ENCODE measurements at regions not wholly inside any gene's neighbourhood (a gene's known extent, or its start where the extent isn't known, plus 50 kb on each side); places are given as distances from the start of the nearest gene placed in this dataset.

DNA sequence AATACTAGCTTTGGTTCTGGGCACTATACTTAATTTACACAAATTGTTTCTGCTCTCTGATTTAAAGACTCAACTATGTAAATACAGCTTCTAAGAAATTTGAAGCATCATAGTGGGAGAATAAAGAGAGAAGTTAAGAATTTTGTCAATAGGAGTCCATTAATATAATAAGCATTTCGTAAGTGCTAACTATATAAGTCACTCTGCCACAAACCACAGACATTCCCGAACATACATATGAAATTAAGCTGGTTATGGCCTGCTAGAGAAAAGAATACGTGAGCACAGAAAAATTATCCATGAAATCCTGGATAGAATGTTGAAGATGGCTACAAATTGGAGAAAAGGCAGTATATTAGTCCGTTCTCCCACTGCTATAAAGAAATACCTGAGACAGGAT lies 526.2 kb downstream of the MRPL39 start:
- peaks cover 9% of the 10 kb centered on the region for H3K9me3 Mint-ChIP-seq
- no peak for ATAC-seq (replicated peaks)
- no peak overlapping the region for H3K4me3 Mint-ChIP-seq
- no peaks in the 10 kb centered on the region for H3K36me3 Mint-ChIP-seq (ENCODE audit: low read depth)
- no peaks in the 10 kb centered on the region for H3K27me3 Mint-ChIP-seq
- no peak overlapping the region for H3K27ac Mint-ChIP-seq
- H3K4me1 Mint-ChIP-seq: no peaks in the 10 kb centered on the region

DNA sequence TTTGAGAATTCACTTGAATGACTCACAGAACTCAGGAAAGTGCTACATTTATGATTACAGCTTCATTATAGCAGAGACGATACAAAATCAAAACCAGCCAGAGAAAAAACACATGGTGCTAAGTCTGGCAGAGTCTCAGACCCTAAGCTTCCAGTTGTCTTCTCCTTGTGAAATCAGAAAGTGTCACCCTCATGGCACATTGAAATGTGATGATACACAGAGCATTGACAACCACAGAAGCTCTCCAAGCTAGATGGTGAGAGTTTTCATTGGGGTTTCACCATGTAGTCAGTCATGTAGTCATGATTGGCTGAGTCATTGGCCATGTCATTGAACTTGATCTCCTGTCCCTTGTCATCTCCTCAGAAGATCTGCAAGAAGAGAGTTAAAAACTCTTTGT lies 526.6 kb downstream of the MRPL39 start:
- Mint-ChIP-seq H3K4me1 (no peaks in the 10 kb centered on the region), H3K36me3 (ENCODE audit: low read depth) (no peaks in the 10 kb centered on the region), H3K27me3 (no peaks in the 10 kb centered on the region), H3K27ac (no peak overlapping the region), H3K9me3 (peaks cover 9% of the 10 kb centered on the region), H3K4me3 (no peak overlapping the region)
- peak; percentile 71 for ATAC-seq (replicated peaks)

DNA sequence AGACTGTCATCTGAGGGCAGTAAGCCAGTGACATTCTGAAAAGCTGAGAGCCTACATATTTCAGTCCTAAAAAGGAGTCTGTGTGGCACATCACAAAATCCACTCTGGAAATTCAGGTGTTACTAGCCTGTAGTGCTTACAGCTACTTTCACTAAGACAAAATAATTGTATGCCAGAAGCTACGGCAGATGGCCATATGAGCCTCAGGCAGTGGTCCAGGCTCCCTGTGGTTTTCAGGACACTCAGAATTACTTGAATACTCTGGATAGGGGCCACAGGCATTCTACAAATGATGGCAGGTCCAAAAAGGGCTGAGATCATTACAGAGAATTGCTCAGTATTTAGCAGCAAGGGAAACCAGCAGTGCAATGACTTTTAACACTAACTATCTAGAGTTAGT lies 527.1 kb downstream of the MRPL39 start:
- ATAC-seq (replicated peaks): no peak
- Mint-ChIP-seq H3K36me3 (ENCODE audit: low read depth) (no peaks in the 10 kb centered on the region), H3K4me3 (no peak overlapping the region), H3K9me3 (peaks cover 5% of the 10 kb centered on the region), H3K27me3 (no peaks in the 10 kb centered on the region), H3K27ac (no peak overlapping the region), H3K4me1 (no peaks in the 10 kb centered on the region)

DNA sequence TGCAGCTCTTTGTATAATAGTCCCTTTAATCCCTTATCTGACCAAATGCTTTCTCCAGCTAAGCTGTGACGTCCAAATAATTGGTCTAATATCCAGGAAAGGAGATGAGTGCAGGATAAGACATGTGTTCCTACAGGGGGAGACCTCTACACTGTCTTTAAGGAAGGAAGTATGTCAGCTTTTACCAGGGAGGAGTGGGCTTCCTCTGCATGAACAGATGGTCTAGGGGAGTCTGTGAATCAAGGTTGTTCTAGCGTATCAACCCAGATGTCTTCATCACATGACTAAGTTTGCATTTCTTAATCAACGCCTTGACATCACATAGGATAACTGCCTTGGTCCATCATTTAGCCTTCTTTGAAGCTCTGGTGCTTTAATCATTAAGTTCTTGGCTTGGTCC lies 528.2 kb downstream of the MRPL39 start:
- Mint-ChIP-seq H3K27ac (no peak overlapping the region), H3K36me3 (ENCODE audit: low read depth) (no peaks in the 10 kb centered on the region), H3K4me1 (no peaks in the 10 kb centered on the region), H3K9me3 (no peaks in the 10 kb centered on the region), H3K27me3 (no peaks in the 10 kb centered on the region), H3K4me3 (no peak overlapping the region)
- ATAC-seq (replicated peaks): no peak

DNA sequence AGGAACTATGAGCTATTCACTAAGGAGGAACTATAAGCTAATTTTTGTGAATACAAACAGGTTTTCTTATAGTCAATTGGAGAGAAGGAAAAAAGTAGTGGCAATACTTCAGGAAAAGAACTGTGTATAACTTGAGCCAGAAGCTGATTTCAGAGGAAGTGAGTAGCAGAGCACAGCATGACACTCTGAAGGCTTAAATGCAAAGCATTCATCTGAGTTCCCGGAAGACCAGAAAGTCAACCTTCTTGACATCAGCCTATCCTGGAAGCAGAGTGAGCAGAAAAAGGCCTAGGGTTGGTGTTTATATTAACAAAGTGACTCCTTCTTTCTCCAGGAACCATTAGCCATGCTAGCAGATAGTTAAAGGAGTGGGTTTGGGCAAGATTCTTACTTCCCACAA lies 545.2 kb downstream of the MRPL39 start:
- no peaks in the 10 kb centered on the region for H3K27me3 Mint-ChIP-seq
- no peak for ATAC-seq (replicated peaks)
- H3K9me3 Mint-ChIP-seq: peaks cover 10% of the 10 kb centered on the region
- no peak overlapping the region for H3K27ac Mint-ChIP-seq
- no peak overlapping the region for H3K4me3 Mint-ChIP-seq
- H3K36me3 Mint-ChIP-seq (ENCODE audit: low read depth): no peaks in the 10 kb centered on the region
- no peaks in the 10 kb centered on the region for H3K4me1 Mint-ChIP-seq

DNA sequence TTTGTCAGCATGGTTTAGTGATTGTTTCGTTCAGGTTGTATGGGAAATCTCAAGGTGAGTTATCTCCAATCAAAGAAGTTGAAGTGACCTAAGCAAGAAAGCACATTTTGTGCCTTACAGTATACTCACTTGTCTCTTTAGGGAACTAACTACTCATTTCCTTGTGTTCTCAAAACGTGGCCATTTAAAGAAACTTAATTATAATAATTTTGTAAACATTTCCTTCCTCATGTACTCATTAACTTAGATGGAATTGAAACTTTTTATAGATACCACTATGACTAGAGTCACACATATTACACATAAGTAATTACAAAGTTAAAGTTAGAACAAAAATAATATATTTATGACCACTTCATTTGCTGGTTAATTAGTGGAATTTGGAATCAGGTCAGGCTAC lies 552.6 kb downstream of the MRPL39 start:
- Mint-ChIP-seq H3K4me1 (no peaks in the 10 kb centered on the region), H3K4me3 (no peak overlapping the region), H3K9me3 (peaks cover 7% of the 10 kb centered on the region), H3K27ac (no peak overlapping the region), H3K27me3 (no peaks in the 10 kb centered on the region), H3K36me3 (ENCODE audit: low read depth) (no peaks in the 10 kb centered on the region)
- ATAC-seq (replicated peaks): no peak

DNA sequence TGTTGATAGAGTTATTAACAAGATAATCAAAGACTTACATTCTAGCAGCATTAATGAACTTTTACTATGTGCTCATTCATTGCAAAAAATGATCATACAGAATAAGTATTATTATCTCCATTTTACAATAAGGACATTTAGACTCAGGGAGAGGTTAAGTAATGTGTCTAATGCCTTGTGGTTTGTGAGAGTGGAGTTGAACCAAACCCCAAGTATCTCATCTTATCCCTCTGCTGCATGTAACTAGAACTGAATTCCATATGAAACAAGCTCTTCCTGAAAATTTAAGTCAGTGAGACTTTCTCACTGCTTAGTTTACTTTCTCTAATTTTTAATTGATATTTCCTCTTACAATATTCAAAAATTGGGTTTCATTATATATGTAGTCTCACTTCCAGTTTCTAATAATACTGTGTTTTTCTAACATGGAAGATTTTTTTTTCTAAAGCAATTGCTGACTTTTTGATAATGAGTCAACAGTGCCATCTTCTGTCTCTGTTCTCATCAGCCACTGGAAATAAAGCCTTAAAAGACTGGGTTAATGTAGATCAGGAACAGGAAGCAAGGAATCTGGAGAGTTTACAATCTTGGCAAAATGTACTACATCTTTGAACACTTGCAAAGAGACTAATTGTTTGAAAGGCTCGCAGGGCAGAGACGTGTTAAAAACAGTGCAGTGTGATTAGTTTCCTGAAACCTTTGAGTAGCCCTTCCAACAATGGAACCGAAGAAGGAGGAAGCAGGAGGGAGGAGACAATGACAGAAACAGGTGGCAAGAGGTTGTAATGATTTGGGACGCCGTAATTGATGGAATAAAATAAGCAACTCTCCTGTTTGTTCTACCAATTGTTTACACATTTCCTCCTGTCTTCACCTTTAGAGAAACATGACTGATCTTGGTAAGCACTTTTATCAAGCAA lies 567.6 kb downstream of the MRPL39 start:
- no peaks in the 10 kb centered on the region for H3K4me1 Mint-ChIP-seq
- ATAC-seq (replicated peaks): no peak
- H3K9me3 Mint-ChIP-seq: no peaks in the 10 kb centered on the region

DNA sequence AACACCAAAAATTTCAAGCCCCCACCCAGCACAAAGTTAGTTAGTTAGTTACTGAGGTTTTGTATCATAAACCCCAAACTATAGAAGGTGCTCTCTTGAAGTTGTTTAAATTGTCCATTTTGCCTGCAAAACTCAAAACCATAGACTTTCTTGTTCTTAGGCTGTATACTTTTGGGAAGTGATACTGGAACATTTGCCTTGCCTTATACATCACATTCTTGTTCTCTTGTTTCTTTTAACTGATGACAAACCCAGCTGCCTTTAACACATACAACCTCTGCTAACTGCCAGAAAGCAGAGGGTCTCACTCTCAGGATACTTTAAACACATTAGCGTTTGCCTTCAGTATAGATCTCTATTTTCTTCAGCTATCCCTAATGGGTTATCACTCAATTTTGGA lies 570.5 kb downstream of the MRPL39 start:
- no peaks in the 10 kb centered on the region for H3K27me3 Mint-ChIP-seq
- H3K4me1 Mint-ChIP-seq: no peaks in the 10 kb centered on the region
- no peak overlapping the region for H3K4me3 Mint-ChIP-seq
- no peaks in the 10 kb centered on the region for H3K9me3 Mint-ChIP-seq
- H3K27ac Mint-ChIP-seq: no peak overlapping the region
- no peak for ATAC-seq (replicated peaks)
- no peaks in the 10 kb centered on the region for H3K36me3 Mint-ChIP-seq (ENCODE audit: low read depth)

More for the DNA sequence above, 567.6 kb downstream of the MRPL39 start:
- no peak overlapping the region for H3K4me3 Mint-ChIP-seq
- H3K27me3 Mint-ChIP-seq: no peaks in the 10 kb centered on the region
- no peak overlapping the region for H3K27ac Mint-ChIP-seq
- H3K36me3 Mint-ChIP-seq (ENCODE audit: low read depth): no peaks in the 10 kb centered on the region

DNA sequence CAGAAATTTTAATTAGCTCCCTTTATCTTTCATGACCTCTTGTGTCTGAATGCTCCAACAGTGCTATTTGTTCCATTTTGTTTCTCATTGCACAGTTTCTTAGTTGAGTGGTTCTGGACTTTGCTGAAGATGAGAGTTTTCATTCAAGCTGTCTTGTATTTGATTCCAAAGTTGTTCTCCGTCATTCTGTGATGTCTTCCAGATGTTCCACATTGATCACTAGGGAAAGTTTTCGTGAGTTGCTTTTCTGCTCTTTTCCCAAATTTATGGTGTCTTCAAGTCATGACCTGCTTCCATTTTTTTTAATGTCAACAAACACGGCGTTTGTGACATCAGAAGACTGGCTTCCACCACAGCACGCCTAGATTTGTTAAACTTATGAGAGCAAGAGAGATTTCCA lies 575.5 kb downstream of the MRPL39 start:
- Mint-ChIP-seq H3K36me3 (ENCODE audit: low read depth) (no peaks in the 10 kb centered on the region), H3K4me3 (no peak overlapping the region), H3K4me1 (no peaks in the 10 kb centered on the region), H3K27ac (no peak overlapping the region), H3K9me3 (no peaks in the 10 kb centered on the region), H3K27me3 (no peaks in the 10 kb centered on the region)
- no peak for ATAC-seq (replicated peaks)

DNA sequence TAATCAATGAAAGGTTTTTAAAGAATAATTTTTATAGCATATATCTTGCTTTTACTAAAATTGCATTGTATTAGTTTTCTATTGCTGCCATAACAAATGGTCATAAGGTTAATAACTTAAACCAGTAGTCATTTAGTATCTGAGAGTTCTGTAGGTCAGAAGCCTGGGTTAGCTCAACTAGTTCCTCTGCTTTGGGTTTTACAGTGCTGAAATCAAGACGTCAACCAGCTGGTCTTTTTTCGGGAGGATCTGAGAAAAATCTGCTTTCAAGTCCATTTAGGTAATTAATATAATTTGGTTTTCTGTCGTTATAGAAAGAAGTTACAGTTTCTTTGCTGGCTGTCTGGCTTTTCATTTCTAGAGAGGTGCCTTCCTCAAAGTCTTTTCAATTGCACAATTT lies 577.7 kb downstream of the MRPL39 start:
- Mint-ChIP-seq H3K4me3 (no peak overlapping the region), H3K9me3 (no peaks in the 10 kb centered on the region), H3K36me3 (ENCODE audit: low read depth) (no peaks in the 10 kb centered on the region), H3K27ac (no peak overlapping the region), H3K4me1 (no peaks in the 10 kb centered on the region), H3K27me3 (no peaks in the 10 kb centered on the region)
- ATAC-seq (replicated peaks): no peak

DNA sequence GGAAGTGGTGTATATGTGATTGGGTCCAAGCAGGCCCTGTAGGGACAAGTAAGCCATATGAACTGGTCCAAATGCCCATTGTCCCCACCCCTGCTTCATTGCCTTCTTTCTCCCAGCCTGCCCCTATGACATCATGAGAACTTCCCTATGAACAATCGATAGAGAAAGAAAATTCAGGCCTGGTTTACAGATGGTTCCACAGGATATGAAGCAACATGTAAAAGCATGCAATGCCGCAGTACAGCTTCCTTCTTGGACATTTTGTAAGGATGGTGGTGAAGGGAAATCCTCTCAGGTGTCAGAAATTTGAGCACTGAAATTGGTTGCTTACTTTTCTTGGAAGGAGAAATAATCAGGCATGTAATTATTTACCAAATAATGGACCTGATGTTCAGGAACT lies 581.7 kb downstream of the MRPL39 start:
- Mint-ChIP-seq H3K4me1 (no peaks in the 10 kb centered on the region), H3K4me3 (no peak overlapping the region)

DNA sequence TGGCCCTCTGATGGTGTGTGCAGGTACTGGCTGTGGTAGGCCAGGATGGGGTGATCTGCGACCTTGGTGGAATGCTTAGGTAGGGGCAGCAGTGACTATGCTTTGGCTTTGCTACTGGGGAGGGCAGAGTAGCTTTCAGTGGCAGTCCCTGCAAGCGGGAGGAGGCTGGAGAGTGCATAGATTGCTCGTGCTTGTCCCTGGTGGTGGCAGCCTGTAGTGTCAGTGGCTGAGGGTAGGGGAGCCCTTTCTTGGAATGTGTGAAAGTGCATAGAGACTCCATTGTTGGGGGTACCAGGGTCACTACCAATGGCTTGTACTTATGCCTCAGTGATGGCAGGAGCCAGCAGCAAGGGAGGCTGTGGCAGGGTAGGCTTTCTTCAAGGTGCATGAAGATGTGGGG lies 582.6 kb downstream of the MRPL39 start:
- Mint-ChIP-seq H3K9me3 (peaks cover 4% of the 10 kb centered on the region), H3K27ac (no peak overlapping the region), H3K36me3 (ENCODE audit: low read depth) (no peaks in the 10 kb centered on the region), H3K27me3 (no peaks in the 10 kb centered on the region), H3K4me3 (no peak overlapping the region), H3K4me1 (no peaks in the 10 kb centered on the region)
- ATAC-seq (replicated peaks): no peak

More for the DNA sequence above, 581.7 kb downstream of the MRPL39 start:
- no peak overlapping the region for H3K27ac Mint-ChIP-seq
- H3K27me3 Mint-ChIP-seq: no peaks in the 10 kb centered on the region
- no peaks in the 10 kb centered on the region for H3K9me3 Mint-ChIP-seq
- ATAC-seq (replicated peaks): no peak
- no peaks in the 10 kb centered on the region for H3K36me3 Mint-ChIP-seq (ENCODE audit: low read depth)

DNA sequence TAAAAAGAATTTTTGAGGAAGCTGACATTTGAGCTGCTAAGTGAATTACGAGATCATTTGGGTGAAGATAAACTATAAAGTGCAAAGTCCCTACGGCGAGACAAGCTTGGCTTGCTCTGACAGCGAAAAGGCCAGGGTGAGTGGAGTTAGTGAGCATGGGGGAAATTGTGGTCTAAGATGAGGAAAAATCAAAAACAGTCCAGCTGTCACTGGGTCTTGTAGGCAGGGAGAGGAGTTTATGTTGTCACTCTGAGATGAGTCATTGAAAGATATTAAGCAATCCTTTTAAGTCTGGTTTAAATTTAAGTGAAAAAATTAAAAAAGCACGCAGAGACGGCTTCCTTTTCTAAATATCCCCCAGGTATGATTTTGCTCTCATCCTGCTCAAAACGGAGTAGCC lies 601.9 kb downstream of the MRPL39 start:
- Mint-ChIP-seq H3K4me1 (no peaks in the 10 kb centered on the region), H3K36me3 (ENCODE audit: low read depth) (no peaks in the 10 kb centered on the region), H3K27me3 (no peaks in the 10 kb centered on the region), H3K9me3 (peaks cover 5% of the 10 kb centered on the region), H3K4me3 (no peak overlapping the region), H3K27ac (no peak overlapping the region)
- no peak for ATAC-seq (replicated peaks)

DNA sequence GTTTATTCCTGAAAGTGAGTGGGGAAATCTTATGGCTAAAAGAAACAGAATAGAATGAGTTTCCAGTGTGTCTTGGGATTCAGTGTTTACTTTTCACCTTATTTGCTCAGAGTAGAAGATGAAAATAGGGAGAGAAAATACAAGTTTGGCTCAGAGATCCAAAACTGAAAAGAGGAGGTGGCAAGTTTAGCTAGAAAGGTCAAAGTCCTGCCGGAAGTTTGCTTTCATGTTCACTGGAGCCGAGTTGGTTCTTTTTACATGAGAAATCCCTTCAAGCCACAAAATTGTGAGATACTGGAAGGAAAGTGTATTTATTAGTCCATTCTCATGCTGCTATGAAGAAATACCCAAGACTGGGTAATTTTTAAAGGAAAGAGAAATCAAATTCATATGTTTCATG lies 604.6 kb downstream of the MRPL39 start:
- no peak for ATAC-seq (replicated peaks)
- H3K4me1 Mint-ChIP-seq: no peaks in the 10 kb centered on the region
- no peak overlapping the region for H3K4me3 Mint-ChIP-seq
- no peak overlapping the region for H3K27ac Mint-ChIP-seq
- no peaks in the 10 kb centered on the region for H3K36me3 Mint-ChIP-seq (ENCODE audit: low read depth)
- H3K27me3 Mint-ChIP-seq: no peaks in the 10 kb centered on the region
- H3K9me3 Mint-ChIP-seq: peaks cover 5% of the 10 kb centered on the region

DNA sequence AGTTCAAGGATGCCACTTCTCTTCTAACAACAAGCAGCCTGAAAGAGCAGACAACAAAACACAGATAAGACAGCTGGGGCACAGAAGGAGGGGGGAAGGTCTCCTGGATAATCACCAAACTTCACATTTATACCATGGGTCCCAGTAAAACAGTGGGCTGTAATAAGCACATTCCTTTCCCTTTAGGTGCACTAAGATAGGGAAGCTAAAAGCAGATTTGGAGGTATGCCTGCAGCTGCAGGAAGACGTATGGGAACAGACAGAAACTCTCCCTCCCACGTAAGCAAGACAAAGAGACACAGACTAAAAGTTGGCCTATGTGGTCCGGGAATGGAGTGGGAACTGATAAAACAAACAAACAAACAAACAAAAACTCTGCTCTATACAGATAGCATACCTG lies 612.1 kb downstream of the MRPL39 start:
- H3K9me3 Mint-ChIP-seq: no peaks in the 10 kb centered on the region
- H3K4me1 Mint-ChIP-seq: no peaks in the 10 kb centered on the region
- no peak overlapping the region for H3K27ac Mint-ChIP-seq
- no peak for ATAC-seq (replicated peaks)
- no peaks in the 10 kb centered on the region for H3K36me3 Mint-ChIP-seq (ENCODE audit: low read depth)
- no peak overlapping the region for H3K4me3 Mint-ChIP-seq
- no peaks in the 10 kb centered on the region for H3K27me3 Mint-ChIP-seq

DNA sequence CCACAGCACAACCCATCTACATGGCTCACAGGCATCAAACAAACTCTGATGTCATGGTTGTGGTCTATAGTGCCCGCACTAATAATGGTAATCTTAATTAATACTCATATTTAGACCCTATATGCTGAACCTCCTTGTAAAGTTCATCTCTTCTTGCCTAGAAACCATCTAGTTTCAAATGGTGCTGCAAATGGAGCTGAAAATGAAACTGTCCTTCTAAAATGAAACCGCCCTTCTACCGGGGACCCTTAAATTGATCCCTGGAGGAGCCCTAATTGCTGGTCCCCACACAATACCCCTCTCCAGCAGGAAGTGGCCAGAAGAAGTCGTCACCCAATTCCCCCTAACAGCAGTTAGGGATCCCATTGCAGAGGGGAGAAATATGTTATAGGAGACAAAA lies 612.6 kb downstream of the MRPL39 start:
- Mint-ChIP-seq H3K36me3 (ENCODE audit: low read depth) (no peaks in the 10 kb centered on the region), H3K27me3 (no peaks in the 10 kb centered on the region), H3K9me3 (no peaks in the 10 kb centered on the region), H3K4me1 (no peaks in the 10 kb centered on the region), H3K4me3 (no peak overlapping the region), H3K27ac (no peak overlapping the region)
- ATAC-seq (replicated peaks): no peak
